CD4-positive, alpha-beta T cell treated with Interleukin-1 beta for 1 hour (primary cell): ENCODE measurements at regions not wholly inside any gene's neighbourhood (a gene's known extent, or its start where the extent isn't known, plus 50 kb on each side); places are given as distances from the start of the nearest gene placed in this dataset.

Experiments used
- DNase-seq, 2 donors: peaks; one replicate each; pipeline ENCODE4 v3.0.0-alpha.2; 2020 to 2022

- no peak for DNase-seq
Observed at GRCh38 chr14:99039331-99040041, 232.5 kb downstream of the BCL11B start.

- no peak for DNase-seq
Observed at GRCh38 chr14:99040052-99040451, 231.9 kb downstream of the BCL11B start.

- no peak for DNase-seq
Observed at GRCh38 chr14:99040711-99041110, 231.3 kb downstream of the BCL11B start.

- no peak for DNase-seq
Observed at GRCh38 chr14:99041141-99041819, 230.7 kb downstream of the BCL11B start.

GRCh38 chr14:99041820-99042174 is 230.2 kb downstream of the BCL11B start:
- DNase-seq = no peak

- DNase-seq = no peak
Observed at GRCh38 chr14:99042381-99043266, 229.4 kb downstream of the BCL11B start.

GRCh38 chr14:99043267-99043615 is 228.8 kb downstream of the BCL11B start:
- DNase-seq = no peak

- DNase-seq = no peak
Observed at GRCh38 chr14:99043756-99044155, 228.2 kb downstream of the BCL11B start.

- no peak for DNase-seq
Observed at GRCh38 chr14:99047441-99048031, 224.5 kb downstream of the BCL11B start.

GRCh38 chr14:99050309-99050708 is 221.7 kb downstream of the BCL11B start:
- DNase-seq = no peak

- no peak for DNase-seq
Observed at GRCh38 chr14:99052467-99052866, 219.5 kb downstream of the BCL11B start.

GRCh38 chr14:99055019-99055418 is 217.0 kb downstream of the BCL11B start:
- DNase-seq = no peak

- DNase-seq = peak; percentile 50 to 57
Observed at GRCh38 chr14:99055816-99056215, 216.2 kb downstream of the BCL11B start.

- DNase-seq = no peak
Observed at GRCh38 chr14:99057576-99058083, 214.4 kb downstream of the BCL11B start.

- DNase-seq = no peak
Observed at GRCh38 chr14:99058542-99058941, 213.5 kb downstream of the BCL11B start.

- DNase-seq = no peak
Observed at GRCh38 chr14:99062216-99062615, 209.8 kb downstream of the BCL11B start.

- DNase-seq = no peak
Observed at GRCh38 chr14:99062772-99063418, 209.1 kb downstream of the BCL11B start.

- DNase-seq = no peak
Observed at GRCh38 chr14:99063620-99064225, 208.3 kb downstream of the BCL11B start.

- DNase-seq = no peak
Observed at GRCh38 chr14:99064262-99064954, 207.6 kb downstream of the BCL11B start.

GRCh38 chr14:99065551-99065950 is 206.4 kb downstream of the BCL11B start:
- no peak for DNase-seq

- no peak for DNase-seq
Observed at GRCh38 chr14:99066378-99066777, 205.6 kb downstream of the BCL11B start.
